CD4-positive, alpha-beta T cell treated with Interleukin-4 for 1 hour (primary cell): ENCODE measurements at regions not wholly inside any gene's neighbourhood (a gene's known extent, or its start where the extent isn't known, plus 50 kb on each side); places are given as distances from the start of the nearest gene placed in this dataset.

Experiments used
- DNase-seq, 2 donors: peaks; one replicate each; pipeline ENCODE4 v3.0.0-alpha.2; 2020 to 2022

DNA sequence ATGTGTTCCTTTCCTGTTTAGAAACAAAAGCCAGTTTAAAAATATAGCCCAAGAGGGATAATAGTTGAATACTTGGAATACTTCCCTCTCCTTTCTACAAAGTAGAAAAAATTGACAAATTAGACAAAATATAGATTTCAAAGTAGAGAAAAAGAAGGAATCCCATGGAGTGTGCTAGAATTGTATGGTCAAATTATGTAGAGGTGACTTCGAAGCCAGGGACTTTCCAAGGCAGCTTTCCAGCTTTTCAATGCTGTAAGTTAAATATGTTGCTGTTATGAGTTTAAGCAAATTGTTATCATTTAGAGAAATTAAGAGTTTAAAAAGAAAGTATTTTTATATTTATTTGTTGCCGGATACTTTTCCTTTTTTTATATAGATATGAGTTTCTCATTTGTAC, 415.5 kb upstream of the OPRM1 start:
- DNase-seq, result no peak

DNA sequence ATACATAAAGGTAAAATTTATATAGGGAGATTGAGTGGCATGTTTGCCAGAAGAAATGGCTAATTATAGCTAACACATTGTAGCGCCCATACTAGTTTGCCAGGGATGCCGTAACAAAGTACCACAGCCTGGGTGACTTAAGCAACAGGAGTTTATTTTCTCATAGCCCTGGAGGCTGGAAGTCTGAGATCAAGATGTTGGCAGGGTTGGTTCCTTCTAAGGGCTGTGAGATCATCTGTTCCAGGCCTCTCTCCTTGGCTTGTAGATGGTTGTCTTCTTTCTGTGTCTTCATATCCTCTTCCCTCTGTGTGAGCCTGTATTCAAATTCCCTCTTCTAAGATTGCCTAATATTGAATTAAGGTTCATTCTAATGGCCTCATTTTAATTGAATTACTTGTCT, 417.5 kb upstream of the OPRM1 start:
- DNase-seq, result no peak

DNA sequence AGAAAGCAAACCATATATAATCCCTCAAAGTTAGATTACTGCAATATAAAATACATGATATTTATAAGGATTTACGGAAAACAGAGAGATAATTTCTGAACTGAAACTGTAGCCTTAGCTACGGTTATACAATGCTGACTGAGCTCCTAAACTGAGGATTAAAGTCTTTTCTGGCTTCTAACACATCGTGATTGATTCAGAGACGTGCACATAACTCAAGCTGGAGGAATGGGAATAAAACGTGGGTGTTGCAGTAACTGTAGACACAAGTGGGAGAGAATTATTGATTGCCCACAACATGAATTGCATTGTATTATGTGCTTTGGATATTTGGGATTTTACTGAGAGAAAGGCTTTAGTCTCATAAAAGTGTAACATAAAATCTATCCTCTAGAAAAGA, 418.0 kb upstream of the OPRM1 start:
- DNase-seq, result no peak

DNA sequence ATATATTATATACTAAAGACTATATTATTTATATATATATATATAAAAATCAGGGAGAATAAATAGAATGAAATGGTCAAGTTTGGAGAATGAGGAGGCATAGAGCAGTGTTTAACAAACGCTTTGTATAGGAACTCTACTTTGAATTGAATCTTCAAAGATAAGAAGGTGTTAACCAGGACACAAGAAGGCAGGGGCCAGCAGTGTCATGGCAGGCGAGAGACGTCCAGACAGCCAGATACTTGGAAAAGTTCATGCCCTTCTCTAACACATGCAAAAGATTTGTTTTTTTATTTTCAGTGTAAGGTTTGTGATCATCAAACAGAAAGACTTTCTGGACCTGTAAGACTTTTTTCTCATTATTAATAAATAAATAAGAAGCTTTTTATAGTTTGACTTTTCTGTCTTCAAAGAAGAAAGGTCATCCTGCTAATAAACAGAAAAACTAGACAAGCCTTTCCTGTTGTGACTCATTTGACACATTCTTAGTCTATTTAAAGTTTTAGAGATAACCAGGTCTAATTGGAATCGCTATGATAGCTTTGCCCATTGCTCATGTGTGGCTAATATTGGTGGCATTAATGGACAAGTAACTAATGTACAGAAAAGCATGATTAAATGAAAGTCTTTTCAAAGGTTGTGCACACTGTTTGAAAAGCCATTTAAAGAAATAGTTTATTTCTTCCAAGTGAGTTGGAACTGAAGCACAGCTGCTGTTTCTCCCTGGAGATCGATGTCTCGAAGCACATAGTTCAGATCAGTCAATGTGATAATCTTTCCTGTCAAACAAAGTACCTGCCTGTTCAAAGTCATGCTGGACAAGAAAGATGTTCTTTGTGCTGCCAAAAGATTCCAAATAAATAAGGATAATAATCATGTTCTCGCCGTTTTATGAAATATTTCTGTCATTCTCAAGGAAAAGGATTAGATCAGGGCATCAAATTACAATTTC, 420.4 kb upstream of the OPRM1 start:
- no peak for DNase-seq

DNA sequence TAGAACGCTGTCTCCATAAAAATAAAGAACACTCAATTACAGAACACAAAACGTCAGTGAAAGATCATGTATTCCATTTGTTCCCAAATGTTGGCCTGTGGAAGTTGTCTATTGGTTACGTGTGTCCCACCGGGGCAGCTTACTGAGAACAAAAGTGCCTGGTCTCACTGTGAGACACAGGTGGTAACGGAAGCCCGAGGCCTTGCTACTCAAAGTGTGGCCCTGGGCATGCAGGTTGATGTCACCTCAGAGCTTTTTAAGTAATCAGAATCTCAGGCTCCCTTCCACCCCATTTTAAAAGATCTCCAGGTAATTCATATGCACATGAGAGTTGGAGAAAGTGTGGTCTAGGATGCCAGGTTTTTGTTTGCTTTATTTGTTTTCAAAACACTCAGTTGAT, 422.5 kb upstream of the OPRM1 start:
- DNase-seq, result no peak

GRCh38 chr6:153613719-153614455, 425.2 kb upstream of the OPRM1 start:
- no peak for DNase-seq

DNA sequence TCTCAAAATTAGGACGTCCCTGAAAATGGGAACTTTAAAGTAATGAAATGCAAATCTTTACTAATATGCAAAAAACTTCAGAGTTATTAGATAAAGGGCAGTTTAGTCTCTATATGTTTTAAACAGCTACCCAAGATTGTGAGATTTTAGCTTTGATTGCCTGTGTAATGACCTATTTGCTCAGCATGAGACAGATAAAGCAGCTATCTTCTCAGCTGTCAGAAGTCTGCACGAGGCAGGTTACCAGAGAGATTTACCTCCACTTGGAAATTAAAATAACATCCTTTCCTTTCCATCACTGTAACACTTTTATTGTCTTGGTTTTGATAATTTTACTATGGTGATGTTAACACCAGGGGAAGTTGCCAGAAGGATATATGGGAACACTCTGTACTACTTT, 436.6 kb upstream of the OPRM1 start:
- no peak for DNase-seq

DNA sequence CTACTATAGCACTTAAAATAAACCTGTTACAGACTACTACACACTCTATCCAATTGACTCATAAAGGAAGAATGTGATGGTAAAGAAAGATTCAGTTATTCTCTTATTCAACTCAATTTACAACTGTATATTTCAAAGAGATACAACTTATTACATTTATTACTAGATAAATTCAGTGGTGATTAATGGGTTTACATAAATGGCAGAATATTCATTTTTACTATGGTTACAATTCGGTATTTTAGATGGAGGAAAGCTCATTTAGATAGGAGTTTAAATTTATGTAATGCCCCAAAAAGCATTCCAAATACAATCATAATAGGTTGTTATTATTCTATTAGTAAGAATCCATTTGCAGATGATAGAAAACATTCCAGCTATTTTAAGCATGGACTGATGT, 439.1 kb upstream of the OPRM1 start:
- DNase-seq, result no peak

- DNase-seq, result no peak
These were observed 443.1 kb upstream of the OPRM1 start for GRCh38 chr6:153595903-153596302.

- DNase-seq, result no peak
These were observed 444.2 kb upstream of the OPRM1 start for GRCh38 chr6:153594871-153595270.

GRCh38 chr6:153591159-153591558, 447.9 kb upstream of the OPRM1 start:
- DNase-seq, result no peak

DNA sequence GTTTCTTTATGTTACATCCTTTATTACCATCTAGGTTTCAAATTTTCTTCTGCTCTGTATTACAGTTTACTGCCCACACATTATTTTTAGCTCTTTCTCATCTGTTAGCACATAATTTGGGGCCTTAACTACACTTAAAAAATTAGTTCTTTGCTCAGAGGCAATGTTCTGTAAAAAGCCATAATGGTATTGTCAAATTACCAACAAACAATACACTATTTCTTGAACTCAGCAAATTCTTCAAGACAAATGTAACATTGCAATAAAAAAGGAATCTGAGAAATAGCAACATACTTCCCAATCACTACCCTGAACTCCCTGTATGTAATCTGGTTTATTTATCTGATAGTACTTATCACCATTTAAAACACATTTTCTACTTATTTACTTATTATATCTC, 448.6 kb upstream of the OPRM1 start:
- DNase-seq, result no peak

GRCh38 chr6:153588330-153588729, 450.7 kb upstream of the OPRM1 start:
- no peak for DNase-seq

GRCh38 chr6:153583685-153584084, 452.6 kb upstream of the RGS17 start:
- no peak for DNase-seq

DNA sequence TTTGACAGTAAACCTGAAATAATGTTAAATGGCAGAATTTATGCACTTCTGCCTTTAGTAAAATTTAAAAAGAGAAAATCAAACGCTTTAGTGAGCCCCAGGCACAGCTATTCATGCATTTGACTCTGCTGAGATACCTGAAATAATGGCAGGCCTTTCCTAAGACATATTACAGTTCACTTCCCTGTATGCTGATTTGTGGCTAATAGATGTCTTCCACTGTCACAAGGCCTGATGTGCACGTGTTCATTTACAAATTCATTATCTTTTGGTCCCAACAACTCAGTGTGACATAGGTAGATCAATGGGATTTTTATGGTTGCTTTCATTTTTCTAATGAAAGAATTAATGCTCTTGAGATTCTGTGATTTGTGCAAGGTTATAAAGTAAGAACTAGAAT, 449.7 kb upstream of the RGS17 start:
- no peak for DNase-seq

- no peak for DNase-seq
These were observed 444.4 kb upstream of the RGS17 start for GRCh38 chr6:153575528-153575927.

DNA sequence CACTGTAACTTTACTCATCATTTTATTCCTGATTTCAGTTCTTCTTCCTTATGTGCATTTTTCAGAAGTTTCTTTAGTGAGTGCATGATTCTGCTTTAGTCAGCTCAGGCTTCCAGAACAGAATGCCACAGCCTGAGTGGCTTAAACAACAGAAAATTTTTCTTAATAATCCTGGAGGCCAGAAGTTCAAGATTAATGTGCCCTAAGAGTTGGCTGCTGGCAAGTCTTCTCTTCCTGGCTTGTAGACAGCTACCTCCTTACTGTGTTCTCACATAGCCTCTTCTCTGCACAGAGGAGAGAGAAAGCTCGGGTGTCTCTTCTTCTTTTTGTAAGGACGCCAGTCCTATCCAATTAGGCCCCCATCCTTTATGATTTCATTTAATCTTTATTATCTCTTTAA, 443.1 kb upstream of the RGS17 start:
- DNase-seq, result no peak

DNA sequence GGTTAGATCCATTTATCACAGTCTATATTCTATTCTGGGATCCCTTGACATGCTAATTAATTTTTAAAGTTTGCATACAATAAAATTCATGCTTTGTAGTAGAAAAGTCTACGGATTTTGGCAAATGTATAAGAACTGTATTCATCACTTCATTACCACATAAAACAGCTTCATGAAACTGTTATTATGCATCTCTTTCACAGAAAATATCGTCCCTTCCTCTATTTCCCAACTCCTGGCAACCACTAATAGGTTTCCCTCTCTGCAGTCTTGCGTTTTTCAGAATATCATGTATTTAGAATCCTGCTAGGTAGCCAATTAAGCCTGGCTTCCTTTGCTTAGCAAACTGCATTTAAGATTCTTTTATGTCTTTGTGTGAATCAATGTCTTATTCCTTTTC, 441.3 kb upstream of the RGS17 start:
- no peak for DNase-seq

GRCh38 chr6:153568628-153569027, 437.5 kb upstream of the RGS17 start:
- DNase-seq, result no peak

DNA sequence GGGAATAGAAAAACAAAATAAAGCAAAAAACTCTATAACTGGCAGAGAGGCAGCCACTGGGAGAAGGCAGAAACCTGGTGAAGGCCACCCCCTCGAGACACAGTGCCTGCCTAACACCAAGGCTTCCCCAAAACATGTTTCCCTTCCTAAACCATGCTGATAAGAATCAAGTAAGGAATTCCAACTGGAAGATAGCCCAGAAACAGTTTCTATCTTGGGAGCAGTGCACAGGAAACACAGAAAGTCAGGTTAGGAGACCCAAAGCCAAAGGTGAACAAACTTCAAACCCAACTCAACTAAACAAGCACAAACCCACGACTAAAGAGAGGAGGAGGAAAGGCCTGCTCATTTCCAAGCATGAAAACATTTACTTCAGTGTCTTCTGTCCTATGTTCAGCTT, 433.7 kb upstream of the RGS17 start:
- no peak for DNase-seq

GRCh38 chr6:153563001-153563400, 431.9 kb upstream of the RGS17 start:
- DNase-seq, result no peak

DNA sequence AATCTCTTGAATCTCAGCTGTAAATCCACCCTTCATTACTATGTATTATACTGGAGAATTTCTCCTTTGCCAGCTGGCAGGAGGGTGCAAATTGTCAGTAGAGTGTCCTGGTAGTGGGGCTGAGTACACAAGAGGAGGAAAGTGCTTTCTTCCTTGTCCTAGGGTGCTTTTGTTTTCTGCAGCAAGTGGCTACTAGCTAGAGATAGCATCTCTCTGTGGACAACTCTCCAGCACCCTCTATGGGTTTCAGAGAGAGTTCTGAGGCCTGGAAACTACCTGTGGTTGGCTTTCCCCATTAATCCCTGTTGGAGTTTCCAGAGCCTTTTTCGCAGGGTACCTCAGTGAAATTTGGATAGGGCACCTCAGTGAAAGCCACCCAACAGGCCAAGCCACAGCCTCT, 422.5 kb upstream of the RGS17 start:
- no peak for DNase-seq

DNA sequence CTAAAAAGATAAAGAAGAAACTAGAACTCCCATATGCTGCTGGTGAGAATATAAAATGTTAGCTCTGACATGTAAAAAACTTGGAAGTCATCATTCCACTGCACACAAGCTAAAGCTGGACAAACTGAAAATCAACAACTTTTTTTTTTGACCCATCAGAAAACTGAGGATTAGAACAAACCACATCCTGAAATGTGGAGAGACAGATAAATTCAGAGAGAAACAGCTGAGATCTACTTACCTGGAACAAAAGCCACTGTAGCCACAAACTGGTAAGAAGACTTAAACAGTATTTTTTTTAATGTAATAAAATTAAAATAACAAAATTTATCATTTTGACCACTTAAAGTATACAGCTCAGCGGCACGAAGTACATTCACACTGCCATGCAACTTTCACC, 408.5 kb upstream of the RGS17 start:
- DNase-seq, result no peak

DNA sequence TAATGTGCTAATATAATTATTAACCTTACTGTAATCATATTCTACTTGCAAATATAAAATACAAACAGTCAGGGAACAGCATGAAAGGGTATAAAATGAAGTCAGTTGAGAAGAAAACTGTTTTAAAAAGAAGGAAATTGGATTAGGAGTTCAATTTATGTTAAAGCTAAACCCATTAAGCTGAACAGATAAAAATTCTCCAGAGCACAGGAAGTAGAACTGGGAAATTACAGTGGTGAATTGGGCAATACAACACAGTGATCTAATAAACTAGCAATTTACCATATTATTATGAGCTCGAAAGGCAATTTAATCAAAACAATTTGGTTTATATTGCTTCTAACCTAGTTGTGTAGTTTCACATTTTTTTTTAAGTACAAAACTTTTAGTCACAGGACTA, 407.4 kb upstream of the RGS17 start:
- DNase-seq, result no peak
